ENCODE measurements at regions not wholly inside any gene's neighbourhood (a gene's known extent, or its start where the extent isn't known, plus 50 kb on each side); places are given as distances from the start of the nearest gene placed in this dataset.

GRCh38 chr10:93146336-93146735 is 72.6 kb downstream of the CYP26A1 start:
- H3K27me3 ChIP-seq (ENCODE audit: control insufficient read depth, insufficient read depth, low read length) = no peaks in the 10 kb centered on the region
- DNase-seq (ENCODE audit: low read depth) = no peak
- H3K36me3 ChIP-seq (ENCODE audit: control insufficient read depth, insufficient read depth, low read length) = no peaks in the 10 kb centered on the region
- no peak overlapping the region for H3K4me3 ChIP-seq (ENCODE audit: low read depth, low read length)
- no peak for TF ChIP-seq CTCF (IDR thresholded peaks at IDR 0.05; ENCODE audit: insufficient read depth, low read length, poor library complexity, severe bottlenecking)

GRCh38 chr10:93147281-93147680 is 73.6 kb downstream of the CYP26A1 start:
- DNase-seq (ENCODE audit: low read depth) = no peak

GRCh38 chr10:93148476-93148875 is 74.8 kb downstream of the CYP26A1 start:
- no peak overlapping the region for H3K4me3 ChIP-seq (ENCODE audit: low read depth, low read length)
- no peaks in the 10 kb centered on the region for H3K27me3 ChIP-seq (ENCODE audit: control insufficient read depth, insufficient read depth, low read length)
- no peak for TF ChIP-seq CTCF (IDR thresholded peaks at IDR 0.05; ENCODE audit: insufficient read depth, low read length, poor library complexity, severe bottlenecking)

More at GRCh38 chr10:93147281-93147680, 73.6 kb downstream of the CYP26A1 start:
- no peak for TF ChIP-seq CTCF (IDR thresholded peaks at IDR 0.05; ENCODE audit: insufficient read depth, low read length, poor library complexity, severe bottlenecking)
- no peaks in the 10 kb centered on the region for H3K27me3 ChIP-seq (ENCODE audit: control insufficient read depth, insufficient read depth, low read length)
- no peaks in the 10 kb centered on the region for H3K36me3 ChIP-seq (ENCODE audit: control insufficient read depth, insufficient read depth, low read length)
- H3K4me3 ChIP-seq (ENCODE audit: low read depth, low read length) = no peak overlapping the region

GRCh38 chr10:93149761-93150160 is 76.1 kb downstream of the CYP26A1 start:
- Histone ChIP-seq H3K27me3 (ENCODE audit: control insufficient read depth, insufficient read depth, low read length) (no peaks in the 10 kb centered on the region), H3K36me3 (ENCODE audit: control insufficient read depth, insufficient read depth, low read length) (no peaks in the 10 kb centered on the region), H3K4me3 (ENCODE audit: low read depth, low read length) (no peak overlapping the region)
- TF ChIP-seq CTCF (IDR thresholded peaks at IDR 0.05; ENCODE audit: insufficient read depth, low read length, poor library complexity, severe bottlenecking) = no peak
- no peak for DNase-seq (ENCODE audit: low read depth)

More at GRCh38 chr10:93148476-93148875, 74.8 kb downstream of the CYP26A1 start:
- no peaks in the 10 kb centered on the region for H3K36me3 ChIP-seq (ENCODE audit: control insufficient read depth, insufficient read depth, low read length)
- DNase-seq (ENCODE audit: low read depth) = no peak

- H3K27me3 ChIP-seq (ENCODE audit: control insufficient read depth, insufficient read depth, low read length) = no peaks in the 10 kb centered on the region
- TF ChIP-seq CTCF (IDR thresholded peaks at IDR 0.05; ENCODE audit: insufficient read depth, low read length, poor library complexity, severe bottlenecking) = no peak
- no peaks in the 10 kb centered on the region for H3K36me3 ChIP-seq (ENCODE audit: control insufficient read depth, insufficient read depth, low read length)
- no peak overlapping the region for H3K4me3 ChIP-seq (ENCODE audit: low read depth, low read length)
- no peak for DNase-seq (ENCODE audit: low read depth)
Observed at GRCh38 chr10:93150289-93150688, 76.6 kb downstream of the CYP26A1 start.

- TF ChIP-seq CTCF (IDR thresholded peaks at IDR 0.05; ENCODE audit: insufficient read depth, low read length, poor library complexity, severe bottlenecking) = no peak
- H3K36me3 ChIP-seq (ENCODE audit: control insufficient read depth, insufficient read depth, low read length) = no peaks in the 10 kb centered on the region
- no peak overlapping the region for H3K4me3 ChIP-seq (ENCODE audit: low read depth, low read length)
- DNase-seq (ENCODE audit: low read depth) = no peak
- no peaks in the 10 kb centered on the region for H3K27me3 ChIP-seq (ENCODE audit: control insufficient read depth, insufficient read depth, low read length)
Observed at GRCh38 chr10:93150990-93151547, 77.4 kb downstream of the CYP26A1 start.

Data from kidney epithelial cell (primary cell).